Panc1 (cell line): ENCODE measurements at regions not wholly inside any gene's neighbourhood (a gene's known extent, or its start where the extent isn't known, plus 50 kb on each side); places are given as distances from the start of the nearest gene placed in this dataset.

ENCODE experiments used
- ATAC-seq: fragments of 200-7000 bp; cut with Tn5 transposase; 2 replicates; pipeline ENCODE4 v1.9.1; 2020; ENCODE audit warnings: mild to moderate bottlenecking, moderate library complexity
- BruUV-seq: library from RNA; stranded (reverse); fragments of 400-500 nt; replicated peaks from 2 replicates; lab custom pipeline; 2021; lab: Mats Ljungman, UMichigan
- CTCF ChIA-PET: fragments of 300-600 bp; sonication (Branson Sonifier 250); formaldehyde crosslinking; loops from one replicate; lab custom pipeline; 2022; ENCODE audit warnings: antibody characterized with exemption; lab: Charles Lee
- POLR2A ChIA-PET: fragments of 300-600 bp; sonication (Branson Sonifier 250); formaldehyde crosslinking; loops from one replicate; lab custom pipeline; 2022; ENCODE audit warnings: antibody characterized with exemption; lab: Charles Lee
- DNase-seq: peaks from one replicate; pipeline ENCODE4 v3.0.0-alpha.2; 2010; ENCODE audit warnings: low read depth, low spot score
- H3K27ac ChIP-seq: 2 replicates; pipeline ENCODE4 v1.5.1; 2011; ENCODE audit warnings: mild to moderate bottlenecking, low read length, inconsistent platforms
- H3K27me3 ChIP-seq: fragments of 200-500 bp; sonication (Bioruptor generic); 2 replicates; pipeline ENCODE4 v1.6.0; 2014; ENCODE audit warnings: low read length, inconsistent platforms; ENCODE audit not compliant: control insufficient read depth, insufficient read depth
- H3K36me3 ChIP-seq: fragments of 200-500 bp; sonication (Bioruptor generic); 2 replicates; pipeline ENCODE4 v1.5.1; 2014; ENCODE audit warnings: inconsistent platforms, mild to moderate bottlenecking, low read length, moderate library complexity; ENCODE audit not compliant: control insufficient read depth, insufficient read depth
- H3K4me1 ChIP-seq: 2 replicates; pipeline ENCODE4 v1.5.1; 2011; ENCODE audit warnings: inconsistent platforms, mild to moderate bottlenecking, low read length, moderate library complexity; ENCODE audit not compliant: control insufficient read depth, insufficient read depth
- H3K4me3 ChIP-seq, 2 experiments: 2 replicates each; pipeline ENCODE4 v1.5.1; 2011 to 2012; ENCODE audit warnings: low read depth in 2 of 2, low read length in 2 of 2, mild to moderate bottlenecking in 2 of 2, inconsistent platforms in 1 of 2, moderate library complexity in 1 of 2
- H3K9me3 ChIP-seq: fragments of 200-500 bp; sonication (Bioruptor generic); 2 replicates; pipeline ENCODE4 v1.5.1; 2014; ENCODE audit warnings: low read depth, mild to moderate bottlenecking, inconsistent platforms, low read length, moderate library complexity; ENCODE audit not compliant: control insufficient read depth, insufficient read depth
- POLR2AphosphoS5 ChIP-seq: IDR thresholded peaks from 2 replicates; pipeline ENCODE4 v1.6.1; 2012; ENCODE audit warnings: mild to moderate bottlenecking, low read depth, low read length, moderate library complexity
- REST ChIP-seq, 2 experiments: IDR thresholded peaks; 2 replicates each; pipeline ENCODE4 v1.6.1; 2011 to 2012; ENCODE audit warnings: low read depth in 2 of 2, control low read depth in 1 of 2, low read length in 1 of 2, mild to moderate bottlenecking in 1 of 2, moderate library complexity in 1 of 2; ENCODE audit not compliant: insufficient read depth in 1 of 2
- SIN3A ChIP-seq: IDR thresholded peaks from 2 replicates; pipeline ENCODE4 v1.6.1; 2012; ENCODE audit warnings: low read depth, mild to moderate bottlenecking, low read length, moderate library complexity, borderline replicate concordance; ENCODE audit not compliant: insufficient read depth
- TCF7L2 ChIP-seq: IDR thresholded peaks from 2 replicates; pipeline ENCODE4 v1.6.1; 2011; ENCODE audit warnings: mild to moderate bottlenecking, low read depth, low read length, inconsistent platforms
- in situ Hi-C: cut with HindIII; loops from 2 replicates; pipeline ENCODE4 v1.10.0; 2016; ENCODE audit warnings: low sequenced_read_pairs, low pct_unique_long_range_greater_than_20kb
- intact Hi-C: fragments of 100-400 bp; cut with micrococcal nuclease; formaldehyde crosslinking; loops from one replicate; pipeline ENCODE4 v1.10.0; 2022; ENCODE audit not compliant: unreplicated experiment
- TF ChIP-seq, protein P1 (sequence below): fragments of 450-650 bp; IDR thresholded peaks from 2 replicates; pipeline ENCODE4 v1.5.1; 2017; ENCODE audit warnings: mild to moderate bottlenecking

DNA sequence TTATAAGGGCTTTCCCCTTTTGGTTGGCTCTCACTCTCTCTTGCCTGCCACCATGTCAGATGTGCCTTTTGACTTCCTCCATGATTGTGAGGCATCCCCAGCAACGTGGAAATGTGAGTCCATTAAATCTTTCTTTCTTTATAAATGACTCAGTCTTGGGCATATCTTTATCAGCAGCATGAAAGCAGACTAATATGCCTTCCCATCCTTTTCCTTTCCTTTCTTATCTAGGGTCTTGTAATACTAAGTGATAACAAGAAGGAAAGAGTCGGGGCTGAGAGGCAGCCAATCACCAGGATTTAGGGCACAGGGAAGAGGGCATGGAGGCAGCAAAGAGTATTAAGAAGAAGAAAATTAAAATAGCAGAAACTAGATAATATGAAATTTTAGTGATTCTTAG is 62.0 kb upstream of the JCAD start:
- CTCF ChIA-PET, result interaction anchor here (0.6 kb wide), 1 partner anchor 121 kb away, joined by 3 read pairs; no protein-coding TSS in a partner anchor
- ATAC-seq, result no peak
- no peaks in the 10 kb centered on the region for H3K36me3 ChIP-seq
- no peak for DNase-seq
- no peaks in the 10 kb centered on the region for H3K9me3 ChIP-seq
- no peak overlapping the region for H3K27ac ChIP-seq
- intact Hi-C loops (no loop called here), in situ Hi-C loops (no loop called here)
- no TSS peak for BruUV-seq
- no peaks in the 10 kb centered on the region for H3K27me3 ChIP-seq
- POLR2A ChIA-PET, result no interaction called here
- TF ChIP-seq TCF7L2 (no peak), POLR2AphosphoS5 (no peak)
- H3K4me1 ChIP-seq, result no peaks in the 10 kb centered on the region
- H3K4me3 ChIP-seq, result no peak overlapping the region

GRCh38 chr10:30118590-30118989 is 59.2 kb upstream of the JCAD start:
- ATAC-seq (no peak), DNase-seq (no peak)
- no peaks in the 10 kb centered on the region for H3K9me3 ChIP-seq
- ChIA-PET CTCF (no interaction called here), POLR2A (no interaction called here)
- intact Hi-C loops (no loop called here), in situ Hi-C loops (no loop called here)
- no peak overlapping the region for H3K27ac ChIP-seq
- no peaks in the 10 kb centered on the region for H3K36me3 ChIP-seq
- TF ChIP-seq SIN3A, result no peak
- TF ChIP-seq TCF7L2, result no peak
- TF ChIP-seq, protein P1, sequence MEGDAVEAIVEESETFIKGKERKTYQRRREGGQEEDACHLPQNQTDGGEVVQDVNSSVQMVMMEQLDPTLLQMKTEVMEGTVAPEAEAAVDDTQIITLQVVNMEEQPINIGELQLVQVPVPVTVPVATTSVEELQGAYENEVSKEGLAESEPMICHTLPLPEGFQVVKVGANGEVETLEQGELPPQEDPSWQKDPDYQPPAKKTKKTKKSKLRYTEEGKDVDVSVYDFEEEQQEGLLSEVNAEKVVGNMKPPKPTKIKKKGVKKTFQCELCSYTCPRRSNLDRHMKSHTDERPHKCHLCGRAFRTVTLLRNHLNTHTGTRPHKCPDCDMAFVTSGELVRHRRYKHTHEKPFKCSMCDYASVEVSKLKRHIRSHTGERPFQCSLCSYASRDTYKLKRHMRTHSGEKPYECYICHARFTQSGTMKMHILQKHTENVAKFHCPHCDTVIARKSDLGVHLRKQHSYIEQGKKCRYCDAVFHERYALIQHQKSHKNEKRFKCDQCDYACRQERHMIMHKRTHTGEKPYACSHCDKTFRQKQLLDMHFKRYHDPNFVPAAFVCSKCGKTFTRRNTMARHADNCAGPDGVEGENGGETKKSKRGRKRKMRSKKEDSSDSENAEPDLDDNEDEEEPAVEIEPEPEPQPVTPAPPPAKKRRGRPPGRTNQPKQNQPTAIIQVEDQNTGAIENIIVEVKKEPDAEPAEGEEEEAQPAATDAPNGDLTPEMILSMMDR, result no peak
- TF ChIP-seq POLR2AphosphoS5, result no peak
- no peak for TF ChIP-seq REST (IDR thresholded peaks at IDR 0.05; ENCODE audit: insufficient read depth in 1 of 2, low read depth in 2 of 2, low read length in 1 of 2)
- BruUV-seq, result no TSS peak
- H3K4me3 ChIP-seq, result no peak overlapping the region
- H3K4me1 ChIP-seq, result no peaks in the 10 kb centered on the region
- H3K27me3 ChIP-seq, result no peaks in the 10 kb centered on the region

GRCh38 chr10:30117812-30118501 is 58.6 kb upstream of the JCAD start:
- ChIA-PET CTCF (no interaction called here), POLR2A (no interaction called here)
- ATAC-seq, result no peak
- H3K9me3 ChIP-seq, result no peaks in the 10 kb centered on the region
- H3K36me3 ChIP-seq, result no peaks in the 10 kb centered on the region
- intact Hi-C loops, result no loop called here
- no TSS peak for BruUV-seq
- TF ChIP-seq REST (IDR thresholded peaks at IDR 0.05; ENCODE audit: insufficient read depth in 1 of 2, low read depth in 2 of 2, low read length in 1 of 2) (no peak), TCF7L2 (no peak), POLR2AphosphoS5 (no peak), SIN3A (no peak)
- TF ChIP-seq, protein P1, result no peak
- no peaks in the 10 kb centered on the region for H3K27me3 ChIP-seq
- DNase-seq, result no peak
- H3K4me1 ChIP-seq, result no peaks in the 10 kb centered on the region
- H3K27ac ChIP-seq, result no peak overlapping the region
- no peak overlapping the region for H3K4me3 ChIP-seq
- in situ Hi-C loops, result no loop called here
